ENCODE measurements at regions not wholly inside any gene's neighbourhood (a gene's known extent, or its start where the extent isn't known, plus 50 kb on each side); places are given as distances from the start of the nearest gene placed in this dataset.

- no peak overlapping the region for H3K4me3 ChIP-seq (replicated peaks in 1 of 2; ENCODE audit: low read depth in 2 of 2, low read length in 2 of 2)
- no peak for TF ChIP-seq CTCF (IDR thresholded peaks at IDR 0.05; ENCODE audit: low read depth, low read length)
- DNase-seq (ENCODE audit: low read depth in 2 of 2): no peak
Measured at GRCh38 chr2:22800412-22800811, 584.6 kb upstream of the KLHL29 start.

GRCh38 chr2:22801071-22801470 lies 583.9 kb upstream of the KLHL29 start:
- TF ChIP-seq CTCF (IDR thresholded peaks at IDR 0.05; ENCODE audit: low read depth, low read length): no peak
- no peak overlapping the region for H3K4me3 ChIP-seq (replicated peaks in 1 of 2; ENCODE audit: low read depth in 2 of 2, low read length in 2 of 2)
- no peak for DNase-seq (ENCODE audit: low read depth in 2 of 2)

DNA sequence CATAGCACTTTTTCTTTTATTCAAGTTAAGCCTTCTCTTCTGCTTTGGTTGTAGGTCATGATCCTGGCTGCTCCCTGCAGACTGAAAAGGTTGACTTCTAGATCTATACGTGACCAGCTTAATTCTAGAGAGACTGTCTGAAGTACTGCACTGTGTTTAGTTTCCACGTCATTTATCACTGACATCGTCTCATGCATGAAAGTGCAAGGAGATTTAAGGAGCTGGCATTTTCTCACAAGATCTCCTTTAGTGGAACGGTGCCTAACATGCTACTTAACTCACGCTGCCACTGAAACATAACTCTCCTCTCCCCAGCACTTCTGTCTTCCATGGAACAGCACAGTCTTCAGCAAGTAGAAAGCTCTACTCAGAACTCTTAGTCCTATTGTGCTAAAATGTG lies 583.0 kb upstream of the KLHL29 start:
- no peak overlapping the region for H3K4me3 ChIP-seq (replicated peaks in 1 of 2; ENCODE audit: low read depth in 2 of 2, low read length in 2 of 2)
- no peak for DNase-seq (ENCODE audit: low read depth in 2 of 2)
- TF ChIP-seq CTCF (IDR thresholded peaks at IDR 0.05; ENCODE audit: low read depth, low read length): no peak

- no peak for TF ChIP-seq CTCF (IDR thresholded peaks at IDR 0.05; ENCODE audit: low read depth, low read length)
- no peak for DNase-seq (ENCODE audit: low read depth in 2 of 2)
Measured at GRCh38 chr2:22807872-22808271, 577.1 kb upstream of the KLHL29 start.

DNA sequence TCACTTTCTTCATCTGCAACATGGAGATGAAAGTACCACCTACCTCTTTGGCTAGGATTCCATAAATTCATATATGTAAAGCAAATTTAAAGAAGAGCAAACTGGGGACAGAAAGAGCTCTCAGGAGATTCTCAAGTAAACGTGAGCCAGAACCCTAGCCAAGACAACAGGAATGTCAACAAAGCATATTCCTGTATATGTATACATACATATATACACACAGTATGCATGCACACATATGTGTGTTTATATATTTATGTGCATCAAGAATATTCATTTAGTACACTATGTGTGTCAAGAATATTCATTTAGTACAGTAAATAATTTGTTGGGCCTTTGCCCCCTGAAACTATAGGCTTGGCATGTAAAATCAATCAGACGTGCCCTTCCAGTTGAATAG lies 574.4 kb upstream of the KLHL29 start:
- DNase-seq (ENCODE audit: low read depth in 2 of 2): no peak
- no peak for TF ChIP-seq CTCF (IDR thresholded peaks at IDR 0.05; ENCODE audit: low read depth, low read length)
- H3K4me3 ChIP-seq (replicated peaks in 1 of 2; ENCODE audit: low read depth in 2 of 2, low read length in 2 of 2): no peak overlapping the region

More at GRCh38 chr2:22807872-22808271, 577.1 kb upstream of the KLHL29 start:
- H3K4me3 ChIP-seq (replicated peaks in 1 of 2; ENCODE audit: low read depth in 2 of 2, low read length in 2 of 2): no peak overlapping the region

- DNase-seq (ENCODE audit: low read depth in 2 of 2): no peak
- TF ChIP-seq CTCF (IDR thresholded peaks at IDR 0.05; ENCODE audit: low read depth, low read length): no peak
- H3K4me3 ChIP-seq (replicated peaks in 1 of 2; ENCODE audit: low read depth in 2 of 2, low read length in 2 of 2): no peak overlapping the region
Measured at GRCh38 chr2:22812065-22812680, 572.8 kb upstream of the KLHL29 start.

- DNase-seq (ENCODE audit: low read depth in 2 of 2): peak; percentile 44 to 51
- no peak overlapping the region for H3K4me3 ChIP-seq (replicated peaks in 1 of 2; ENCODE audit: low read depth in 2 of 2, low read length in 2 of 2)
- TF ChIP-seq CTCF (IDR thresholded peaks at IDR 0.05; ENCODE audit: low read depth, low read length): no peak
Measured at GRCh38 chr2:22817197-22817596, 567.8 kb upstream of the KLHL29 start.

All from cardiac fibroblast (primary cell).